Keratinocyte (primary cell): ENCODE measurements at regions not wholly inside any gene's neighbourhood (a gene's known extent, or its start where the extent isn't known, plus 50 kb on each side); places are given as distances from the start of the nearest gene placed in this dataset.

Experiments
- CTCF ChIP-seq, 3 experiments: IDR thresholded peaks in 1 of 3; conservative IDR thresholded peaks in 1 of 3; optimal IDR thresholded peaks in 1 of 3; 2 replicates in 2 of 3; 3 replicates in 1 of 3; pipeline versions ENCODE3 to v1.5.1; 2011; ENCODE audit warnings: low read length in 3 of 3, mild to moderate bottlenecking in 3 of 3, moderate library complexity in 2 of 3, control low read depth in 1 of 3, inconsistent platforms in 1 of 3; ENCODE audit not compliant: insufficient read depth in 2 of 3; ENCODE audit errors: extremely low read depth in 1 of 3
- EZH2 ChIP-seq: IDR thresholded peaks from one replicate; pipeline ENCODE4 v1.6.1; 2012; ENCODE audit warnings: inconsistent platforms, mild to moderate bottlenecking, low read length, moderate library complexity

GRCh38 chr18:39558658-39559057 lies 1993.1 kb upstream of the CELF4 start:
- TF ChIP-seq CTCF (optimal IDR thresholded peaks at IDR 0.05 in 1 of 3, IDR thresholded peaks at IDR 0.05 in 1 of 3, conservative IDR thresholded peaks at IDR 0.05 in 1 of 3; ENCODE audit: extremely low read depth in 1 of 3, insufficient read depth in 2 of 3, low read length in 3 of 3) (no peak), EZH2 (no peak)
